Myocyte (in vitro differentiated cells): ENCODE measurements at regions not wholly inside any gene's neighbourhood (a gene's known extent, or its start where the extent isn't known, plus 50 kb on each side); places are given as distances from the start of the nearest gene placed in this dataset.

Experiments used
- DNase-seq: peaks from one replicate; pipeline ENCODE4 v3.0.0-alpha.2; 2012; ENCODE audit warnings: low read depth

DNA sequence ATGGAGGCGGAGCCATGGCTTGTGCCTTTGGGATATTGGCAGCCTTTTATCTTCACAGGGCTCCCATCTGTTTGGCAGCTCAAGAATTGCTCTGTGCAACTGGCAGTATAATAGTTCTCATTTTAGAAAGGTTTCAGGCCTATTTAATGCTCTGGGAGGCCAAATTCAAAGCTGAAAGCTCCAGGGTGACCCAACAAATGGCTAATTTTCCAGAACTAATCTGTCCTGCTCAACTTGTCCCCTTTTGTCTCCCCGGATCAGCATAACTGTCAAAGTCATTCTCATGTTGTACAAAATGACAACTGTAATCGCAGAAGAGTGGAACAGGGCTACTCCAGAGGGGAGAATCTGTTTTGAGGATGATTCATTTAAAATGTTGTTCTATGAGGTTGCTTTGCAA is 52.6 kb upstream of the CXCL14 start:
- no peak for DNase-seq

DNA sequence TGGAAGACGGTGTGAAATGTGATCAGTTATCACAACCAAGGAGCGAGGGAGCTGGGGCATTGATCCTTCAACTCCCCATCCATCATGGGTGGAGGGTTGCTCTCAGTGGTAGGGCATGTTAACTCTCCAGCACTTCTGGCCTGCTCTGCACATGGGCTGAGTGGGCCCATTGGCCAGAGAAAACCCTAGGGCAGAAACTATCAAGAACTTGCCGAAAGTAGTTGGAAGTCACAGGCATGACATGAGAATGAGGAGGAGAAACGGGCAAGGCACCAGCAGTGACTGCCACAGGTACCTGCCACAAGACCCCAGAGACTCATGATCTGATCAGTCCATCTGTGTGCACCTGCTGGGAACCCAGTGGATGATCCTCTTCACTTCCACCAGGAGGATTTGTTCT is 50.9 kb upstream of the CXCL14 start:
- DNase-seq, result no peak

DNA sequence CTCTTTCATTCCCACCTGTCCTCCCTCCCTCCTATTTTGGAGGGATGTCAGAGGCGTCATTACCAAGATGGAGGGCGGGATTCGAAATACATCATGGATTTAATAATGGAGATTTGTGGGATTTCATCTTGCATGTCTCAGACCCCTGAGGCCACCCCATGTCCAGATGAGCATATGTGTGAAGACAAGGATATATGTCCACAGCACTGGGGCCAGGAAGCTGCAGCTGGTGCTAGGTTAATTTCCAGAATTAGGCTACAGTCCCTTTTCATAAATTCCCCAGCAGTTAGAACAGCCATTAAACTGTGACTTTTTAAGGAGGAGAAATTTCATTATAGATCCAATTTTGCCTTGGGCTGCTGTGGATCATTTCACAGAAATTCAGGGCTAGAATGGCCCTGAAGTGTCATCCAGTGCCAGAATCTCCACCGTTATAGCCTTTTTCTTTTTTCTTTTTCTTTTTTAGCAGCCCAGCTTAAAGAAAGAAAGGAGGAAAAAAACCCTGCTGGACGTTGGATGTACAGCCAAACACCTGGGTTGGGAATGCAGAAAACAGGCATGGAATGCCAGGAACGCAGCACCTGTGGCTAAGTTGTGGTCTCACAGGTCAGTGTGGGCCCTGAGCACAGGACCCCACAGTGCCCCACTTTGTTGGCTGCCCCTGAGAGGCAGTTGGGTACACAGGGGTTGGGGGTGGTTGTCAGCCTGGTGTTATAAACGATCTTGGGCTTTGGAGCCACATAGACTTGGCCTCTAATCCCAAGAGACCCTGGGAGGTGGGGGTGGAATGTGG is 50.2 kb upstream of the CXCL14 start:
- no peak for DNase-seq
